ENCODE measurements at regions not wholly inside any gene's neighbourhood (a gene's known extent, or its start where the extent isn't known, plus 50 kb on each side); places are given as distances from the start of the nearest gene placed in this dataset.

- TF ChIP-seq CTCF (conservative IDR thresholded peaks at IDR 0.05), result no peak
- no peak for TF ChIP-seq EZH2 (IDR thresholded peaks at IDR 0.05; ENCODE audit: low read depth)
Observed at GRCh38 chr1:228925691-228926090, 190.4 kb downstream of the RHOU start.

Measured in PC-9 (cell line).